HUES48 (cell line): ENCODE measurements at regions not wholly inside any gene's neighbourhood (a gene's known extent, or its start where the extent isn't known, plus 50 kb on each side); places are given as distances from the start of the nearest gene placed in this dataset.

Source experiments
- H3K27ac ChIP-seq: one replicate; pipeline ENCODE4 v1.7.0; 2013; ENCODE audit warnings: low read depth, low read length, inconsistent platforms
- H3K27me3 ChIP-seq: 2 replicates; pipeline ENCODE4 v1.6.1; 2013; ENCODE audit warnings: mild to moderate bottlenecking, low read length; ENCODE audit not compliant: control insufficient read depth, insufficient read depth
- H3K36me3 ChIP-seq: 2 replicates; pipeline ENCODE4 v1.6.1; 2013; ENCODE audit warnings: low read length; ENCODE audit not compliant: control insufficient read depth, insufficient read depth
- H3K4me1 ChIP-seq: 2 replicates; pipeline ENCODE4 v1.6.1; 2013; ENCODE audit warnings: mild to moderate bottlenecking, low read length; ENCODE audit not compliant: control insufficient read depth, insufficient read depth
- H3K4me3 ChIP-seq: 2 replicates; pipeline ENCODE4 v1.5.1; 2013; ENCODE audit warnings: mild to moderate bottlenecking, low read depth, low read length
- H3K9ac ChIP-seq: 2 replicates; pipeline ENCODE4 v1.6.1; 2013; ENCODE audit warnings: mild to moderate bottlenecking, low read depth, low read length, moderate library complexity
- H3K9me3 ChIP-seq: 2 replicates; pipeline ENCODE4 v1.6.1; 2013; ENCODE audit warnings: low read length; ENCODE audit not compliant: control insufficient read depth, insufficient read depth

GRCh38 chr5:56508249-56508648 lies 275.1 kb upstream of the ANKRD55 start:
- Histone ChIP-seq H3K9ac (no peak overlapping the region), H3K9me3 (no peaks in the 10 kb centered on the region), H3K27me3 (no peaks in the 10 kb centered on the region), H3K4me1 (no peaks in the 10 kb centered on the region), H3K4me3 (no peak overlapping the region), H3K36me3 (no peaks in the 10 kb centered on the region), H3K27ac (no peak overlapping the region)

GRCh38 chr5:56507351-56507930 lies 274.3 kb upstream of the ANKRD55 start:
- Histone ChIP-seq H3K27ac (no peak overlapping the region), H3K9me3 (no peaks in the 10 kb centered on the region), H3K4me1 (no peaks in the 10 kb centered on the region), H3K9ac (no peak overlapping the region), H3K27me3 (no peaks in the 10 kb centered on the region), H3K36me3 (no peaks in the 10 kb centered on the region), H3K4me3 (no peak overlapping the region)

GRCh38 chr5:56506211-56506965 lies 273.3 kb upstream of the ANKRD55 start:
- H3K4me1 ChIP-seq = no peaks in the 10 kb centered on the region
- H3K27ac ChIP-seq = peak overlapping the region; percentile 44

GRCh38 chr5:56503929-56504328 lies 270.8 kb upstream of the ANKRD55 start:
- H3K9ac ChIP-seq = no peak overlapping the region
- H3K27ac ChIP-seq = no peak overlapping the region
- H3K27me3 ChIP-seq = no peaks in the 10 kb centered on the region
- no peaks in the 10 kb centered on the region for H3K4me1 ChIP-seq
- H3K9me3 ChIP-seq = no peaks in the 10 kb centered on the region
- H3K36me3 ChIP-seq = no peaks in the 10 kb centered on the region
- no peak overlapping the region for H3K4me3 ChIP-seq

More at GRCh38 chr5:56506211-56506965, 273.3 kb upstream of the ANKRD55 start:
- H3K9me3 ChIP-seq = no peaks in the 10 kb centered on the region
- H3K36me3 ChIP-seq = no peaks in the 10 kb centered on the region
- no peak overlapping the region for H3K4me3 ChIP-seq
- H3K9ac ChIP-seq = no peak overlapping the region
- no peaks in the 10 kb centered on the region for H3K27me3 ChIP-seq

GRCh38 chr5:56501781-56502557 lies 268.8 kb upstream of the ANKRD55 start:
- Histone ChIP-seq H3K9me3 (no peaks in the 10 kb centered on the region), H3K4me1 (no peaks in the 10 kb centered on the region), H3K4me3 (no peak overlapping the region), H3K36me3 (no peaks in the 10 kb centered on the region), H3K27me3 (no peaks in the 10 kb centered on the region), H3K27ac (no peak overlapping the region), H3K9ac (no peak overlapping the region)

- Histone ChIP-seq H3K9me3 (no peaks in the 10 kb centered on the region), H3K27ac (no peak overlapping the region), H3K36me3 (no peaks in the 10 kb centered on the region), H3K4me1 (no peaks in the 10 kb centered on the region), H3K27me3 (no peaks in the 10 kb centered on the region), H3K4me3 (no peak overlapping the region), H3K9ac (no peak overlapping the region)
Observed at GRCh38 chr5:56499901-56500300, 266.8 kb upstream of the ANKRD55 start.

- Histone ChIP-seq H3K4me1 (peaks cover 2% of the 10 kb centered on the region), H3K27me3 (no peaks in the 10 kb centered on the region), H3K4me3 (no peak overlapping the region), H3K36me3 (no peaks in the 10 kb centered on the region), H3K9ac (no peak overlapping the region), H3K27ac (no peak overlapping the region), H3K9me3 (no peaks in the 10 kb centered on the region)
Observed at GRCh38 chr5:56499491-56499890, 266.4 kb upstream of the ANKRD55 start.

GRCh38 chr5:56498759-56499395 lies 265.7 kb upstream of the ANKRD55 start:
- Histone ChIP-seq H3K27me3 (no peaks in the 10 kb centered on the region), H3K27ac (no peak overlapping the region)

GRCh38 chr5:56496581-56497063 lies 263.5 kb upstream of the ANKRD55 start:
- H3K9ac ChIP-seq = no peak overlapping the region
- H3K4me1 ChIP-seq = peaks cover 7% of the 10 kb centered on the region
- no peaks in the 10 kb centered on the region for H3K36me3 ChIP-seq
- H3K9me3 ChIP-seq = no peaks in the 10 kb centered on the region
- H3K27me3 ChIP-seq = no peaks in the 10 kb centered on the region
- no peak overlapping the region for H3K27ac ChIP-seq
- no peak overlapping the region for H3K4me3 ChIP-seq

More at GRCh38 chr5:56498759-56499395, 265.7 kb upstream of the ANKRD55 start:
- Histone ChIP-seq H3K4me3 (no peak overlapping the region), H3K4me1 (peaks cover 7% of the 10 kb centered on the region), H3K36me3 (no peaks in the 10 kb centered on the region), H3K9ac (no peak overlapping the region), H3K9me3 (no peaks in the 10 kb centered on the region)

GRCh38 chr5:56494300-56494731 lies 261.2 kb upstream of the ANKRD55 start:
- H3K27me3 ChIP-seq = no peaks in the 10 kb centered on the region
- no peak overlapping the region for H3K9ac ChIP-seq
- no peaks in the 10 kb centered on the region for H3K36me3 ChIP-seq
- no peak overlapping the region for H3K27ac ChIP-seq
- H3K4me3 ChIP-seq = no peak overlapping the region
- H3K9me3 ChIP-seq = no peaks in the 10 kb centered on the region
- peaks cover 7% of the 10 kb centered on the region for H3K4me1 ChIP-seq
